GM06990 (cell line): ENCODE measurements at regions not wholly inside any gene's neighbourhood (a gene's known extent, or its start where the extent isn't known, plus 50 kb on each side); places are given as distances from the start of the nearest gene placed in this dataset.

Experiments used
- DNase-seq: peaks from one replicate; pipeline ENCODE4 v3.0.0-alpha.2; 2011; ENCODE audit not compliant: insufficient read length; ENCODE audit errors: extremely low read depth
- H3K27me3 ChIP-seq: replicated peaks from 2 replicates; pipeline ENCODE4 v1.6.0; 2011; ENCODE audit warnings: low read length; ENCODE audit not compliant: control insufficient read depth, insufficient read depth
- H3K36me3 ChIP-seq: 2 replicates; pipeline ENCODE4 v1.5.1; 2011; ENCODE audit warnings: low read length; ENCODE audit not compliant: control insufficient read depth, insufficient read depth
- H3K4me3 ChIP-seq: replicated peaks from 2 replicates; pipeline ENCODE4 v1.5.1; 2011; ENCODE audit warnings: low read depth, mild to moderate bottlenecking, control low read depth, low read length
- TF ChIP-seq, protein P1 (sequence below): IDR thresholded peaks from 2 replicates; pipeline ENCODE4 v1.5.1; 2011; ENCODE audit warnings: low read length, control low read depth, mild to moderate bottlenecking, inconsistent platforms; ENCODE audit not compliant: insufficient read depth, poor library complexity, severe bottlenecking

DNA sequence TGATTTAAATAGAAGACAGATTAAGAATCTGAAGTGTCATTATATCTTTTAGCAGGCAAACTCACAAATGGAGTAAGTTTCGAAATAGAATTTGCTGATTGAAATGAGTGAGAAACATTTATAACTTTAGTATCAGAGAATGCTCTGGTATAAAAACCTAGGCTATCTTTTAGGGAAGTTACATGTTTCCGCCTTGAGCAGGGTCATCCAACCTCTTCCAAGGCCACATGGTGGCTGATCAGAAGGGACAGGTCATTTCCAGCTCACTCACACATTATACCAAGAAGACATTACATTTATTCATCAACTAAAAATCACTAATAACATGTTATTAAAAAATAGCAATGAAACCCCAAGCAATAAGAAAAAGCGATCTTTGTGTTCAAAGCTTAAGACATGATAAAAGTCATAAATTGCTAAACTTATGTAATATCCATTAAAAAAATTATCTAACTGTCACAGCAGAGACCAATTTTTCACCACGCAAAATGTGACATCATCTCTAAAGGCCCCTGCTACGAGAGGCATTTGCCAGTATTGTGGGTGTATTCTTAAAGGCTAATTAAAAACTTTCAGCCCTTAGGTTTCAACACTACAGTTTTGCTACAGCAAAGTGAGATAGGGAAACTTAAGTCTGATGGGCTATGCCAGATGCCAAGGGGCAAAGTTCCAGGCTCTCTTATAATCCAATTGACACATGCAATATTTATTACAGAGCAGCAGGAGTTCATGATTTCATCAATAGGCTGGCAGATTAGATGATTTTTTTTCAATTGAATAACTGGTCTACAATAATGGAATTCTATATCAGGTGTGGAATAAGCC lies 240.4 kb upstream of the TBL1XR1 start:
- Histone ChIP-seq H3K27me3 (no peaks in the 10 kb centered on the region), H3K36me3 (no peaks in the 10 kb centered on the region), H3K4me3 (no peak overlapping the region)
- no peak for DNase-seq
- TF ChIP-seq, protein P1, sequence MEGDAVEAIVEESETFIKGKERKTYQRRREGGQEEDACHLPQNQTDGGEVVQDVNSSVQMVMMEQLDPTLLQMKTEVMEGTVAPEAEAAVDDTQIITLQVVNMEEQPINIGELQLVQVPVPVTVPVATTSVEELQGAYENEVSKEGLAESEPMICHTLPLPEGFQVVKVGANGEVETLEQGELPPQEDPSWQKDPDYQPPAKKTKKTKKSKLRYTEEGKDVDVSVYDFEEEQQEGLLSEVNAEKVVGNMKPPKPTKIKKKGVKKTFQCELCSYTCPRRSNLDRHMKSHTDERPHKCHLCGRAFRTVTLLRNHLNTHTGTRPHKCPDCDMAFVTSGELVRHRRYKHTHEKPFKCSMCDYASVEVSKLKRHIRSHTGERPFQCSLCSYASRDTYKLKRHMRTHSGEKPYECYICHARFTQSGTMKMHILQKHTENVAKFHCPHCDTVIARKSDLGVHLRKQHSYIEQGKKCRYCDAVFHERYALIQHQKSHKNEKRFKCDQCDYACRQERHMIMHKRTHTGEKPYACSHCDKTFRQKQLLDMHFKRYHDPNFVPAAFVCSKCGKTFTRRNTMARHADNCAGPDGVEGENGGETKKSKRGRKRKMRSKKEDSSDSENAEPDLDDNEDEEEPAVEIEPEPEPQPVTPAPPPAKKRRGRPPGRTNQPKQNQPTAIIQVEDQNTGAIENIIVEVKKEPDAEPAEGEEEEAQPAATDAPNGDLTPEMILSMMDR = no peak

DNA sequence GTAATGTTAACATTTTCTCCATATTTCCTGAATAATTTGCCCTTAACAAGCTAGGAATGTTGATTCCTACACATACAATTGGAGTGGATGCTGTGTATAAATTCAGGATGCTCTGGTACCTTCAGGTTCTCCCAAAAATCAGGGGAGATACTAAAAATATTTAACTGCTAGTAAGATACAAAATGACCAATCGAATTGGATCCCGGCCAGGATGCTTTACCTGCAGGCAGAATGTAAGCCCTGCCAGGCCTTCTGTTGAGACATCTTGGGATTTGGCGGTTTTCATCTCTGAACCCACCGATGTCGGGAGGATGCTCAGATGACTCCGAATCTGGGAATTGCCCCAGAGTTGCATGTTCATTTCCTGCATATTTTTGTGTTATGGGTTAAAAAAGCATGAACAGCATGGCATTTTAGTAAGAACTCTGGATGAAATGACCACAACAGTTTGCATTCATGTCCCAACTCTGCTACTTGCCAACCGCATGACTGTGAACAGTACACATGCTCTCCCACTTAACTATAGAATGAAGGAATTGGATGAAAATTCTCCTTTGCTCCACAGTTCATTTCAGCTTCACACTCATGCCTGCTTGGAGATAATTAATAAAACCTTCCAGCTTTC lies 241.4 kb upstream of the TBL1XR1 start:
- DNase-seq = no peak
- Histone ChIP-seq H3K4me3 (no peak overlapping the region), H3K36me3 (no peaks in the 10 kb centered on the region), H3K27me3 (no peaks in the 10 kb centered on the region)
- TF ChIP-seq, protein P1 = no peak

DNA sequence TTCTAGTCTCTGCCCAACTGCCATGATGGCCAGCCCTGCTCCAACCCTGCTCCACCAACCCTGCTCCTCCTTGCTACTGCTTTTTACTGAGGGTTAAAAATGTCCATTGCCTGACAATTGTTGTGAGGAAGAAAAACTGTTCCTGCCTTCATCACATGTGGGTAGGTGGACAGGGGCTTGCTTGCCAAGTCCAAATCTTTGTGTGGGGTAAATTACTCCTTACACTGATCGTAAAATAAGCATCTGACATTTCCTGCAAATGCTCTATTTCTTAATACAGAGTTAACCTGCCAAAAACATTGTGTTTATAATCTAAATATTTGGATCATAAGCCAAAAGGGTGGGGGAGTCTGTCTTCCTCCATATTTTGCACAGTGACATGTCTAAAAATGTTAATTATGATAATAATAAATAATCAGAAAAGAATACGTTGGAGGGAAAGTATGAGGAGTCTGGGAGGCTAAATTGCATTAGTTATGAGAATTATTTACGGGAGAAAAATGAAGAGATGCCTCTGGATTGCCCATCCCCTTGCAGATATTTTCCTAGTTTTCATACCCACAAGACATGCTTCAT lies 242.5 kb upstream of the TBL1XR1 start:
- TF ChIP-seq, protein P1 = no peak
- no peaks in the 10 kb centered on the region for H3K36me3 ChIP-seq
- no peak for DNase-seq

DNA sequence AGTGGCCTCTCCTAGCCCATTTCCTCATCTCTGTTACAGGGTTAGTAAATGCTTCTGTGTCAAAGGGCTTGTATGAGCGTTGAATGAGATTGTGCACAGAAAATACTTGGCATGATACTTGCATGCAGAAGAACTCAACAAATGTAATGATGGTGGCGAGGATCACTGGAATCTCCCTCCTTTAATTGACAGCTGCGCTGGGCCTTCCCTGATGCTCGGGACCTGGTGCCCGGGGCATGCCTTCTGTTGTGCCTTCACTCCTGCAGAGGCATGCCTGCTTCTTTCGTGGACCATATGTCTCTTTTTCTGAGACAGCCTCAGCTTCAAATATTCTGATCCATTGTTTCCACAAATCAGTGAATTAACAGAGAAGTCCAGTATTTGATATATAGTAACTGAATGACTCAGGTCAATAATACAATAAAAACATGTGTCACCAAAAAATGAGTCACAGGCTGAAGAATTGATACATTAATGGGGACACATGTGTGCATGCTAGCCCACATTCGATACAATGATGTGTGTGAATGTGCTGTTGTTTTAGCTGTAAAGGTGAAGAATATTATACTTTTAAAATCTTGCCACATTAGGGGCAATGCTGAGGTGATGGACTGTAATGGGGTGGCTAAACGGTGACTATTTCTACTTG lies 243.3 kb upstream of the TBL1XR1 start:
- TF ChIP-seq, protein P1 = no peak
- no peaks in the 10 kb centered on the region for H3K27me3 ChIP-seq
- no peak for DNase-seq

More for the DNA sequence above, 242.5 kb upstream of the TBL1XR1 start:
- Histone ChIP-seq H3K27me3 (no peaks in the 10 kb centered on the region), H3K4me3 (no peak overlapping the region)

DNA sequence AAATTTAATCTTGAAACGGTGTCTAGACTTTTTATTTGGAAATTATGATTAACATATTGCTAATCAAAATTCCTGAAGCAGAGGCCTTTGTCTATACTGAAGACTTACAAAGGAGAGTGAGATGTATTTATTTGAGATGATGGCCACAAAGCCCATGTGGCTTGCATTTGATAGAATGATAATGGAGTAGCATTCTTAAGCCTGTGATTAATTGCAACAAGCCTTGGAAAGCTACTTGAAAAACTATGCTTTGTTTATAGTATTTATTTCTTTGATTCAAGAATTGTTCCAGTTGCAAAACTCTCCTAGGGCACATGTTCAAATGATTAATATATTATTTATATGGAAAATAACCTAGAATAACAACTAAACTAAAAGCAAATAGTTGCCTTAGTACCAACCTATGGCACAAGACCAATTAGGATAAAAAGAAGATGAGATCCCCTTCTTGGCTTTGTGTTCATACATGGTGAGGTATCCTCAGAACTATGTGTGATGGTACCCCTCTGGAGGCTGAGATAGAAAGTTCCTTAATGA lies 244.1 kb upstream of the TBL1XR1 start:
- no peaks in the 10 kb centered on the region for H3K36me3 ChIP-seq
- no peak for DNase-seq
- H3K4me3 ChIP-seq = no peak overlapping the region
- no peaks in the 10 kb centered on the region for H3K27me3 ChIP-seq
- TF ChIP-seq, protein P1 = no peak

More for the DNA sequence above, 243.3 kb upstream of the TBL1XR1 start:
- Histone ChIP-seq H3K36me3 (no peaks in the 10 kb centered on the region), H3K4me3 (no peak overlapping the region)
